A673 (cell line): ENCODE measurements at regions not wholly inside any gene's neighbourhood (a gene's known extent, or its start where the extent isn't known, plus 50 kb on each side); places are given as distances from the start of the nearest gene placed in this dataset.

Experiments
- BruUV-seq: library from RNA; stranded (reverse); fragments of 400-500 nt; replicated peaks from 2 replicates; lab custom pipeline; 2021; lab: Mats Ljungman, UMichigan
- CTCF ChIA-PET: fragments of 300-600 bp; sonication (Branson Sonifier 250); formaldehyde crosslinking; loops from one replicate; lab custom pipeline; 2022; ENCODE audit warnings: antibody characterized with exemption; lab: Charles Lee
- POLR2A ChIA-PET: fragments of 300-600 bp; sonication (Branson Sonifier 250); formaldehyde crosslinking; loops from one replicate; lab custom pipeline; 2022; ENCODE audit warnings: antibody characterized with exemption; ENCODE audit not compliant: low non-redundant PET; lab: Charles Lee
- DNase-seq: peaks from one replicate; pipeline ENCODE4 v3.0.0-alpha.2; 2015; ENCODE audit warnings: low spot score
- H3K27ac ChIP-seq: fragments of 200-600 bp; sonication (generic); 2 replicates; pipeline ENCODE4 v1.5.1; 2016; ENCODE audit warnings: mixed run types, low read depth, mild to moderate bottlenecking, mixed read lengths, antibody characterized with exemption, low read length; ENCODE audit not compliant: poor library complexity, severe bottlenecking
- H3K27me3 ChIP-seq: fragments of 200-600 bp; sonication (generic); replicated peaks from 2 replicates; pipeline ENCODE4 v1.6.1; 2017; ENCODE audit warnings: mixed run types, low read depth, mild to moderate bottlenecking, mixed read lengths, antibody characterized with exemption, low read length; ENCODE audit not compliant: insufficient read depth, poor library complexity
- H3K36me3 ChIP-seq: fragments of 200-600 bp; sonication (generic); 2 replicates; pipeline ENCODE4 v1.6.1; 2016; ENCODE audit warnings: mixed run types, mild to moderate bottlenecking, mixed read lengths, antibody characterized with exemption, low read length; ENCODE audit not compliant: insufficient read depth, poor library complexity, severe bottlenecking
- H3K4me1 ChIP-seq: fragments of 200-600 bp; sonication (generic); 2 replicates; pipeline ENCODE4 v1.6.1; 2017; ENCODE audit warnings: mixed run types, mild to moderate bottlenecking, mixed read lengths, antibody characterized with exemption, low read length; ENCODE audit not compliant: insufficient read depth, poor library complexity, severe bottlenecking
- H3K4me3 ChIP-seq: fragments of 200-600 bp; sonication (generic); 2 replicates; pipeline ENCODE4 v1.5.1; 2016; ENCODE audit warnings: low read depth, mixed run types, mild to moderate bottlenecking, mixed read lengths, low read length; ENCODE audit not compliant: poor library complexity, severe bottlenecking
- H3K9me3 ChIP-seq: fragments of 200-600 bp; sonication (generic); 2 replicates; pipeline ENCODE4 v1.6.1; 2016; ENCODE audit warnings: mixed run types, low read depth, mild to moderate bottlenecking, mixed read lengths, antibody characterized with exemption, low read length; ENCODE audit not compliant: poor library complexity, severe bottlenecking
- EZH2 ChIP-seq: fragments of 200-600 bp; sonication (generic); IDR thresholded peaks from 2 replicates; pipeline ENCODE4 v1.6.1; 2017; ENCODE audit warnings: borderline replicate concordance, low read depth, mild to moderate bottlenecking, mixed read lengths, antibody characterized with exemption, low read length; ENCODE audit not compliant: poor library complexity, severe bottlenecking
- intact Hi-C: fragments of 100-400 bp; cut with micrococcal nuclease; formaldehyde crosslinking; loops from one replicate; pipeline ENCODE4 v1.10.0; 2022; ENCODE audit not compliant: unreplicated experiment
- TF ChIP-seq, protein P1 (sequence below): fragments of 300-800, 200-600 bp; sonication (generic); conservative IDR thresholded peaks from 2 replicates; pipeline ENCODE4 v1.5.1; 2017; ENCODE audit warnings: low read depth, mild to moderate bottlenecking, antibody characterized with exemption, low read length, moderate library complexity, mixed read lengths

DNA sequence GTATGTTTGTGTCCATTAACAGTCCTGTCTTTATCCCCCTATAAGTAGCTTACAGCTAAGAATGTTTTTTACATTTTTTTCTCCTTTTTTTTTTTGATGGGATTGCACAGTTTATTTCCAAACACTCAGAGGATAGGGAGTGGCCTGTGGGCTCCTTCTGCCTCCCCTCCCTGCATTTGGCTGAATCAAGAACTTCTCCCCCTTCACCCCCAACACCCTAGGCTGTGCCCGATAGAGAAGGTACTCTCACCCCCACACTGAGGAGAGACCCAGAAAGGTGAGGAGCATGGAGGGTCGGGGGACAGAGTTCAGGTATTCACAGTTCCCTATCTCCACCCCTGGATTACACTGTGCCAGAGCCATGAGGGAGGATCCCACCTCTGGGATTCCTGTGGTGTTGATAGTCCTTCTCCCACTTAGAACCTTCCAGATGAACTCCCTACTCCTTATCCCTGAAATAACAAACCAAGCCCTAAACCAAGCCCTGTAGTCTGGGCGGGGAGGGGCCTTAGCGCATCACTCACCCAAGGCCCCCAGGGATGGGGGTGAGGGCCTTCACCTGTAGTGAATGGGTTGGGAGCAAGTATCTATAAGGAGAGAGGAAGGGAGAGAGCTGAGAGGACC is 97.1 kb downstream of the ADAMTS15 start:
- no peak for TF ChIP-seq EZH2
- TF ChIP-seq, protein P1, sequence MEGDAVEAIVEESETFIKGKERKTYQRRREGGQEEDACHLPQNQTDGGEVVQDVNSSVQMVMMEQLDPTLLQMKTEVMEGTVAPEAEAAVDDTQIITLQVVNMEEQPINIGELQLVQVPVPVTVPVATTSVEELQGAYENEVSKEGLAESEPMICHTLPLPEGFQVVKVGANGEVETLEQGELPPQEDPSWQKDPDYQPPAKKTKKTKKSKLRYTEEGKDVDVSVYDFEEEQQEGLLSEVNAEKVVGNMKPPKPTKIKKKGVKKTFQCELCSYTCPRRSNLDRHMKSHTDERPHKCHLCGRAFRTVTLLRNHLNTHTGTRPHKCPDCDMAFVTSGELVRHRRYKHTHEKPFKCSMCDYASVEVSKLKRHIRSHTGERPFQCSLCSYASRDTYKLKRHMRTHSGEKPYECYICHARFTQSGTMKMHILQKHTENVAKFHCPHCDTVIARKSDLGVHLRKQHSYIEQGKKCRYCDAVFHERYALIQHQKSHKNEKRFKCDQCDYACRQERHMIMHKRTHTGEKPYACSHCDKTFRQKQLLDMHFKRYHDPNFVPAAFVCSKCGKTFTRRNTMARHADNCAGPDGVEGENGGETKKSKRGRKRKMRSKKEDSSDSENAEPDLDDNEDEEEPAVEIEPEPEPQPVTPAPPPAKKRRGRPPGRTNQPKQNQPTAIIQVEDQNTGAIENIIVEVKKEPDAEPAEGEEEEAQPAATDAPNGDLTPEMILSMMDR: no peak
- H3K27me3 ChIP-seq: no peaks in the 10 kb centered on the region
- no TSS peak for BruUV-seq
- ChIA-PET POLR2A (interaction anchor here (0.6 kb wide), 1 partner anchor 240 kb away, joined by 7 read pairs; no protein-coding TSS in a partner anchor), CTCF (no interaction called here)
- H3K27ac ChIP-seq: no peak overlapping the region
- no peaks in the 10 kb centered on the region for H3K36me3 ChIP-seq
- no peak overlapping the region for H3K4me3 ChIP-seq
- peaks cover 4% of the 10 kb centered on the region for H3K4me1 ChIP-seq
- H3K9me3 ChIP-seq: no peaks in the 10 kb centered on the region
- intact Hi-C loops: no loop called here
- DNase-seq: no peak

- Histone ChIP-seq H3K36me3 (no peaks in the 10 kb centered on the region), H3K27me3 (no peaks in the 10 kb centered on the region), H3K4me1 (peaks cover 4% of the 10 kb centered on the region), H3K4me3 (no peak overlapping the region), H3K9me3 (no peaks in the 10 kb centered on the region), H3K27ac (no peak overlapping the region)
- no TSS peak for BruUV-seq
- TF ChIP-seq, protein P1: no peak
- TF ChIP-seq EZH2: no peak
- POLR2A ChIA-PET: no interaction called here
- no peak for DNase-seq
- intact Hi-C loops: no loop called here
- CTCF ChIA-PET: no interaction called here
These were observed 98.0 kb downstream of the ADAMTS15 start for GRCh38 chr11:130546438-130546837.

DNA sequence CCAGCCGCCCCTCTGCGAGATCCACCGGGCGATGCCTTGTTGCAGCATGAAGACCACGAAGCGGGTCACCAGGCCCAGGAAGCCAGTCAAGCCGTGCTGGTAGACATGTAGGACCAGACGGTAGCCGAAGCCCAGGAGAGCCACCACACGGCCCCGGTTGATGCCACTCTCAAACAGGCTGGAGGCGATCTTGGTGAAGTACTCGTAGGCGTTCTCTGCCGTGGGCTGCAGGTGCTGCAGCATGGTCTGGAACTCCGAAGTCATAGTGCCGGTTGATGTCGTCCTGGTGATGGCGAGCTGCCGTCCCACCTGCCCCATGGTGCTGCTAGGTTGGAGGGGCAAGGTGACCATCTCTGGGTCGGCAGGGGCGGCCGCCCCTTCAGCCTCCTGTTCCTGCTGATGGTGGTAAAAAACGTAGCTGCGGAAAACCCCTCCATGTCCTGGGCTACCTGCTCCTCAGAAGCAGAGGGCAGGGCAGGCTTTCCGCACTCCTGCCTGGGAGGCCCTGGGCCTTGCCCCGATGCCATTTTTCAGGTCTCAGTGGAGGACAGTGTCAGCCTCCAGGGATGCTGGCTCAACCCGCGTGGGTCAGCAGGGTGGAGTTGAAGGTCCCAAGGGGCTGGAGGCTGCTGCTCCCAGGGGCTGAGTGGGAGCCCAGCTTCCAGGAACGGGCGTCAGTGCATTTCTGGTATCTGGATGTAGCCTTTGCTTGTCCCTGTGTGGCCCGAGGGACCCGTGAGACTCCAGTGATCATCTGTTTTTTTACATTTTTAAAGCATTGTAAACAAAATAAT is 98.7 kb downstream of the ADAMTS15 start:
- H3K4me1 ChIP-seq: peaks cover 4% of the 10 kb centered on the region
- ChIA-PET CTCF (no interaction called here), POLR2A (no interaction called here)
- TF ChIP-seq, protein P1: no peak
- TF ChIP-seq EZH2: no peak
- H3K9me3 ChIP-seq: no peaks in the 10 kb centered on the region
- no peak overlapping the region for H3K4me3 ChIP-seq
- no peak overlapping the region for H3K27ac ChIP-seq
- H3K36me3 ChIP-seq: no peaks in the 10 kb centered on the region
- no peak for DNase-seq
- H3K27me3 ChIP-seq: no peaks in the 10 kb centered on the region
- no TSS peak for BruUV-seq
- intact Hi-C loops: no loop called here
